Lower leg skin (tissue), 3 donors: ENCODE measurements at regions not wholly inside any gene's neighbourhood (a gene's known extent, or its start where the extent isn't known, plus 50 kb on each side); places are given as distances from the start of the nearest gene placed in this dataset.

Source experiments
- POLR2A ChIP-seq, 2 donors: fragments of 450-650 bp; IDR thresholded peaks; one replicate each; pipeline ENCODE4 v1.6.1; 2016 to 2017; ENCODE audit warnings: antibody characterized with exemption in 2 of 2, mild to moderate bottlenecking in 1 of 2, moderate library complexity in 1 of 2
- TF ChIP-seq, protein P1 (sequence below), 3 donors: fragments of 450-650 bp; IDR thresholded peaks; one replicate each; pipeline ENCODE4 v1.5.1; 2016; ENCODE audit warnings: antibody characterized with exemption in 3 of 3, mild to moderate bottlenecking in 3 of 3, moderate library complexity in 2 of 3

DNA sequence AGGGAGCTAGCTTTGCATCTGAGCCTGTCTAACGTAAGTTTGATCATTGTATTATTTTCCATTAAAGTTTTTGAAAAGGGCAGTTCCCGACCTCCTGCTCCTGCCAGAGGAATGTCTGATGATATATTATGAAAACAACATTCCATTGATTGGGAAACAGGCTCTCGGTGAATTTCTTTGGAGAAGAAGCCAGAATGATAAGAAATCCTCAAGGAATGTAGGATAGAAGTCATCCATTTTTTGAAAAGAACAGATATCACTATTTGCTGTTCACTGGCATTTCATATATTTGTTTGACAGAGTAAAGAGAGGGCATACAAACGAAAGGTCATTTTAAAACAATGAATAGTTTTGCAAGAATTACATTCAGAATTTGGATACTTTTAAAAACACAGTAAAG lies 781.0 kb upstream of the HTR2C start:
- no peak for TF ChIP-seq POLR2A (IDR thresholded peaks at IDR 0.05)
- TF ChIP-seq, protein P1, sequence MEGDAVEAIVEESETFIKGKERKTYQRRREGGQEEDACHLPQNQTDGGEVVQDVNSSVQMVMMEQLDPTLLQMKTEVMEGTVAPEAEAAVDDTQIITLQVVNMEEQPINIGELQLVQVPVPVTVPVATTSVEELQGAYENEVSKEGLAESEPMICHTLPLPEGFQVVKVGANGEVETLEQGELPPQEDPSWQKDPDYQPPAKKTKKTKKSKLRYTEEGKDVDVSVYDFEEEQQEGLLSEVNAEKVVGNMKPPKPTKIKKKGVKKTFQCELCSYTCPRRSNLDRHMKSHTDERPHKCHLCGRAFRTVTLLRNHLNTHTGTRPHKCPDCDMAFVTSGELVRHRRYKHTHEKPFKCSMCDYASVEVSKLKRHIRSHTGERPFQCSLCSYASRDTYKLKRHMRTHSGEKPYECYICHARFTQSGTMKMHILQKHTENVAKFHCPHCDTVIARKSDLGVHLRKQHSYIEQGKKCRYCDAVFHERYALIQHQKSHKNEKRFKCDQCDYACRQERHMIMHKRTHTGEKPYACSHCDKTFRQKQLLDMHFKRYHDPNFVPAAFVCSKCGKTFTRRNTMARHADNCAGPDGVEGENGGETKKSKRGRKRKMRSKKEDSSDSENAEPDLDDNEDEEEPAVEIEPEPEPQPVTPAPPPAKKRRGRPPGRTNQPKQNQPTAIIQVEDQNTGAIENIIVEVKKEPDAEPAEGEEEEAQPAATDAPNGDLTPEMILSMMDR (IDR thresholded peaks at IDR 0.05): no peak
